Choroid plexus epithelial cell (primary cell): ENCODE measurements at regions not wholly inside any gene's neighbourhood (a gene's known extent, or its start where the extent isn't known, plus 50 kb on each side); places are given as distances from the start of the nearest gene placed in this dataset.

Source experiments
- DNase-seq: peaks from one replicate; pipeline ENCODE4 v3.0.0-alpha.2; 2010; ENCODE audit warnings: low read depth
- H3K4me3 ChIP-seq: 2 replicates; pipeline ENCODE4 v1.5.1; 2011; ENCODE audit warnings: low read depth, mild to moderate bottlenecking, control low read depth, low read length, moderate library complexity
- CTCF ChIP-seq: conservative IDR thresholded peaks from 2 replicates; pipeline ENCODE4 v1.5.1; 2011; ENCODE audit warnings: low read depth, mild to moderate bottlenecking, control low read depth, inconsistent platforms, low read length, moderate library complexity

GRCh38 chr16:49910541-49911071 is 54.7 kb upstream of the ZNF423 start:
- DNase-seq: no peak
- H3K4me3 ChIP-seq: no peak overlapping the region
- TF ChIP-seq CTCF: no peak

GRCh38 chr16:49911430-49911829 is 55.5 kb upstream of the ZNF423 start:
- no peak for TF ChIP-seq CTCF
- no peak overlapping the region for H3K4me3 ChIP-seq
- DNase-seq: no peak

GRCh38 chr16:49912721-49913120 is 56.8 kb upstream of the ZNF423 start:
- no peak overlapping the region for H3K4me3 ChIP-seq
- no peak for TF ChIP-seq CTCF
- no peak for DNase-seq

DNA sequence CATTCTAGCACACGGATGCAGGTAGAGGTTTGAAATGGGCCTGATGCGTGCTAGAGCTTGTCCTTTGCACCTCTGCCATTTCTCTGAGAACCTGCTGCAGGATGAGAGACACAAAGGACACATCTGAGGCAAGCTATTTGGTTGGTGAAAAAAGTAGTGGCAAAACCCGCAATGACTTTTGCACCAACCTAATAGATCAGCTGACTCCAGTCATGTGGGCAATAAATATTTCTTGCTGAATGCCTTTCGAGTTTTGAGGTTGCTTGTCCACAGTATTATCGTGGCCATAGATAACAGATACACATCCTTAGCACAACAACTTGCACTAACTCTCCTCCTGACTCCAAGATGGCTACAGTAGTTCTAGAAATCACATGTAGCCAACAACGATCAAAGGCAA is 57.8 kb upstream of the ZNF423 start:
- no peak for TF ChIP-seq CTCF

DNA sequence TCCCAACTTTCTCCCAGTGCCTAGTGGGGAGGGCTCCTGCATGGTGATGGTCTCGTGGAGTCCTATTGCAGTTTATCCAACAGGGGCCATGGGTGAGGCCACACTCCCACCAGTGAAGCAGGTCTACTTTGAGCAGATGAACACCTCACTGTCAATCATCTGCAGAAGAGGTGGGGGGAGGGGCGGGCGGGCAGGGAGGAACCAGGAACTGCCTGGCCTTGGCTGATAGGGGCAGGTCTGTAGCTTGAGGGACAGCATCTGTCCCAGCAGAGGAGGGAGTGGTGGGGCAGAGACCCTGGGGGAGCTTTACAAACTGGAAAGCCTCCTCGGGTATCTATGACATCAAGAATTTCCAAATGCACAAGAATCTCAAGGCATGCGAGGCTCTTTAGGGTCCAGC is 58.7 kb upstream of the ZNF423 start:
- H3K4me3 ChIP-seq: no peak overlapping the region
- DNase-seq: no peak
- TF ChIP-seq CTCF: no peak

More for the DNA sequence above, 57.8 kb upstream of the ZNF423 start:
- no peak for DNase-seq
- H3K4me3 ChIP-seq: no peak overlapping the region

- no peak overlapping the region for H3K4me3 ChIP-seq
- DNase-seq: no peak
- no peak for TF ChIP-seq CTCF
These were observed 62.3 kb upstream of the ZNF423 start for GRCh38 chr16:49918257-49918656.

DNA sequence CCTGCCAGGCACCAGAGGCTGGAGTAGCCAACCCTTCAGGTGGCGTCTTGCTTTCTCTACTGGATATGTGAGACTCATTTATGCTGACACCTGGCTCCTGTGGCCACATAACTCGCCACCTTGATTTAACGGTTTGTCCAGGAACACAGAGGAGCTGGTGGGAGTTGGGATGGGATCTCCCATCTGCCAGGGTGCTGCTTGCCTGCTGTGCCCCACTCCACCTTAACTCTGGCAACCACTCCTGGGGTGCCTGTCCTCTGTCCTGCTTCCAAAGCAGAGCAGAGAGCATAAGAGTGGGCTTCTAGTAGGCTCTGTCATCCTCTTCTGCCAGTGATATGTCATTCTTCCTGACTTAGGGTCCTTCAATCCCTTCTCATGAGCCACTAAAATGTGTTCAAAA is 63.4 kb upstream of the ZNF423 start:
- no peak for DNase-seq
- TF ChIP-seq CTCF: no peak
- H3K4me3 ChIP-seq: no peak overlapping the region
